ENCODE measurements at regions not wholly inside any gene's neighbourhood (a gene's known extent, or its start where the extent isn't known, plus 50 kb on each side); places are given as distances from the start of the nearest gene placed in this dataset.

- TF ChIP-seq CTCF (IDR thresholded peaks at IDR 0.05; ENCODE audit: unreplicated experiment), result no peak
- Mint-ChIP-seq H3K27me3 (ENCODE audit: unreplicated experiment) (peaks cover 2% of the 10 kb centered on the region), H3K4me1 (ENCODE audit: unreplicated experiment) (no peaks in the 10 kb centered on the region), H3K4me3 (ENCODE audit: unreplicated experiment) (no peak overlapping the region), H3K36me3 (ENCODE audit: low read depth, unreplicated experiment) (no peaks in the 10 kb centered on the region), H3K27ac (ENCODE audit: unreplicated experiment) (no peak overlapping the region), H3K9me3 (ENCODE audit: unreplicated experiment) (no peaks in the 10 kb centered on the region)
- no peak for DNase-seq (ENCODE audit: low spot score)
Measured at GRCh38 chr2:239459056-239459455, 58.2 kb upstream of the HDAC4 start.

GRCh38 chr2:239457586-239458445 lies 57.0 kb upstream of the HDAC4 start:
- H3K36me3 Mint-ChIP-seq (ENCODE audit: low read depth, unreplicated experiment), result no peaks in the 10 kb centered on the region
- H3K4me3 Mint-ChIP-seq (ENCODE audit: unreplicated experiment), result no peak overlapping the region
- H3K27ac Mint-ChIP-seq (ENCODE audit: unreplicated experiment), result no peak overlapping the region
- H3K4me1 Mint-ChIP-seq (ENCODE audit: unreplicated experiment), result no peaks in the 10 kb centered on the region
- no peak for DNase-seq (ENCODE audit: low spot score)
- TF ChIP-seq CTCF (IDR thresholded peaks at IDR 0.05; ENCODE audit: unreplicated experiment), result no peak
- H3K27me3 Mint-ChIP-seq (ENCODE audit: unreplicated experiment), result peaks cover 2% of the 10 kb centered on the region
- H3K9me3 Mint-ChIP-seq (ENCODE audit: unreplicated experiment), result no peaks in the 10 kb centered on the region

- Mint-ChIP-seq H3K9me3 (ENCODE audit: unreplicated experiment) (no peaks in the 10 kb centered on the region), H3K4me3 (ENCODE audit: unreplicated experiment) (no peak overlapping the region), H3K36me3 (ENCODE audit: low read depth, unreplicated experiment) (no peaks in the 10 kb centered on the region), H3K27ac (ENCODE audit: unreplicated experiment) (no peak overlapping the region), H3K27me3 (ENCODE audit: unreplicated experiment) (no peaks in the 10 kb centered on the region), H3K4me1 (ENCODE audit: unreplicated experiment) (no peaks in the 10 kb centered on the region)
- no peak for TF ChIP-seq CTCF (IDR thresholded peaks at IDR 0.05; ENCODE audit: unreplicated experiment)
- no peak for DNase-seq (ENCODE audit: low spot score)
Measured at GRCh38 chr2:239456940-239457339, 56.1 kb upstream of the HDAC4 start.

GRCh38 chr2:239455436-239456203 lies 54.8 kb upstream of the HDAC4 start:
- no peaks in the 10 kb centered on the region for H3K4me1 Mint-ChIP-seq (ENCODE audit: unreplicated experiment)
- no peaks in the 10 kb centered on the region for H3K9me3 Mint-ChIP-seq (ENCODE audit: unreplicated experiment)
- H3K36me3 Mint-ChIP-seq (ENCODE audit: low read depth, unreplicated experiment), result no peaks in the 10 kb centered on the region
- no peaks in the 10 kb centered on the region for H3K27me3 Mint-ChIP-seq (ENCODE audit: unreplicated experiment)
- H3K27ac Mint-ChIP-seq (ENCODE audit: unreplicated experiment), result no peak overlapping the region
- H3K4me3 Mint-ChIP-seq (ENCODE audit: unreplicated experiment), result no peak overlapping the region
- DNase-seq (ENCODE audit: low spot score), result no peak
- TF ChIP-seq CTCF (IDR thresholded peaks at IDR 0.05; ENCODE audit: unreplicated experiment), result no peak

- H3K4me3 Mint-ChIP-seq (ENCODE audit: unreplicated experiment), result no peak overlapping the region
- H3K9me3 Mint-ChIP-seq (ENCODE audit: unreplicated experiment), result no peaks in the 10 kb centered on the region
- H3K4me1 Mint-ChIP-seq (ENCODE audit: unreplicated experiment), result no peaks in the 10 kb centered on the region
- TF ChIP-seq CTCF (IDR thresholded peaks at IDR 0.05; ENCODE audit: unreplicated experiment), result no peak
- H3K36me3 Mint-ChIP-seq (ENCODE audit: low read depth, unreplicated experiment), result no peaks in the 10 kb centered on the region
- no peak for DNase-seq (ENCODE audit: low spot score)
- H3K27me3 Mint-ChIP-seq (ENCODE audit: unreplicated experiment), result no peaks in the 10 kb centered on the region
- no peak overlapping the region for H3K27ac Mint-ChIP-seq (ENCODE audit: unreplicated experiment)
Measured at GRCh38 chr2:239454507-239454906, 53.7 kb upstream of the HDAC4 start.

Measured in endothelial cell (in vitro differentiated cells).